ENCODE measurements at regions not wholly inside any gene's neighbourhood (a gene's known extent, or its start where the extent isn't known, plus 50 kb on each side); places are given as distances from the start of the nearest gene placed in this dataset.
"Not testable (repeated sequence)": the region's sequence is repeated elsewhere in the genome, so short reads cannot be mapped to it uniquely, and the experiment has no call there.

- no peak for DNase-seq
These were observed 341.2 kb upstream of the IRX2 start for GRCh38 chr5:3092664-3093063.

GRCh38 chr5:3092211-3092610 is 340.7 kb upstream of the IRX2 start:
- DNase-seq = no peak

DNA sequence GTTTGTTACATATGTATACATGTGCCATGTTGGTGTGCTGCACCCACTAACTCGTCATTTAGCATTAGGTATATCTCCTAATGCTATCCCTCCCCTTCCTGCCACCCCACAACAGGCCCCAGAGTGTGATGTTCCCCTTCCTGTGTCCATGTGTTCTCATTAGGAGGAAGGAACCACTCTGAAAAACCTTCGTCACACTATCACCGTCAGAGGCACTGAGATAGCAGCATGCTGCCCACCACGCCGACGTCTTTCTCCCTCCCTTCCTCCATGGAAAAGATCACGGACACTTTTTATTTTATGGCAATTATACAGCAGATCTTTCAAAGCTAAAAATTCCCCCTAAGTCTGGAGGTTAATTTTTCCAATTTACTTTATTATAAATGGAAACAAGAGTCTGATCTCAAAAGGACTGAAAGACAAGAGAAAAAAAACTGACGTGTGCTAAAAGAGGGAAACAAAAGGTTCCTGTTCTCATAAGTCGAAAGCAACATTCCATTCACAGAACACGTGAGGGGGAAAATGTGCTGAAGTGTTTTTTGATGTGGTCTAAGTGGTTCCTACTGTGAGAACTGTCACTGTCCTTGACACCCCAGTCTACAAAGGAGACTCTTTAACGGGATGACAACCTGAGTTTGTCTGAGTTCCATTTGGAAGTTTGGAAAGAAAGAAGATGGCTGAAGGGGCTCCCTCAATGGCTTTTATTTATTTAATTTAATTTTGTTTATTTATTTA is 339.7 kb upstream of the IRX2 start:
- DNase-seq = no peak

DNA sequence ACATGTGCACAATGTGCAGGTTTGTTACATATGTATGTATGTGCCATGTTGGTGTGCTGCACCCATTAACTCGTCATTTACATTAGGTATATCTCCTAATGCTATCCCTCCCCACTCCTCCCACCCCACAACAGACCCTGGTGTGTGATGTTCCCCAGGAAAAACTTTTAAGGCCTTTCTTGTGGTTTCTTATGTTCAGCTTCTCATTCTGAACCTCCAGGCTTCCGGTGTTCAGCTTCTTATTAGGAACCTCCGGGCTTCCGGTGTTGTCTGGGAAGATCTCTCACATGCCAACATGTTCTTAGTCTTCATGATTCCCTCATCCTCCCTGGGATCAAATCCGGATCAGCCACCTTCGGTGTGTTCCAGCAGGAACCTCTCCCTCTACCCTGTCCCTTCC is 338.8 kb upstream of the IRX2 start:
- DNase-seq = not testable (repeated sequence)

GRCh38 chr5:3080366-3080765 is 328.9 kb upstream of the IRX2 start:
- DNase-seq = no peak

- DNase-seq = no peak
These were observed 326.2 kb upstream of the IRX2 start for GRCh38 chr5:3077684-3078083.

- DNase-seq = no peak
These were observed 323.8 kb upstream of the IRX2 start for GRCh38 chr5:3075309-3075708.

- DNase-seq = no peak
These were observed 316.9 kb upstream of the IRX2 start for GRCh38 chr5:3068401-3068800.

DNA sequence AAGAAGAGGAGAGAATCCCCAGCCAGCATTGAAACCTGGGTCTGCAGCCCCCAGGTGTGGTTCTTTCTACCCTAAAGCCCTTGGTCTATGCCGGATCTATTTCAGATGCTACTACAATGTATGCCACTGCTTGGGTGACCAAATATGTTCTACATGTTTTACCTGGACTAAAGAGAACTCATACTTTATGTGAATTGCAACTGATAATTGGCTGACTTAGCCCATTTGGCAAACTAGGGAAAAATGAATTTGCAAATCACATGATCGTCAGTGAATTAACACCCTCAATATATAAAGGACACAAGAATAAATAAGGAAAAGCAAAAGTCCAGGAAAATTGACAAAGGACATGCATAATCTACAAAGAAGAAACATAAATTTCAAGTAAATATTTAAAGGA is 308.8 kb upstream of the IRX2 start:
- no peak for DNase-seq

DNA sequence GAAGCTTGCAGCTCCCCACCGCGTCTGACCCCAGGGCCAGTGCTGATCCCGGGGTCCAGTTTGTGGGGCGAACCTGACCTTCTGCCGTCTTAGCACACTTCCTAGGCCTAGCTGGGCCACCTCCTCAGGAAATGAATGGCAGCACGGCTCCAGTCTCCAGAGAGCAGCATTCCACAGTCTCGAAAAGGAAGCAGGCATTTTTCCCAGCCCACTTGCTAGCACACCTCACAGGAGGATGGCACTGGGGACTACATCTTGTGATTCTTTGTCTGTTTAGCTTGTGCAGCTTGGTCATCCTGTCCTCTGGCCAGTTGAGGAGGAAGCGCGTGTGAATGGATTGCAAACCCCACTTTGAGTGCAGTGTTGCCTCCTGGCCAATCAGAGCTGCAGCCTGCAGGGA is 308.0 kb upstream of the IRX2 start:
- no peak for DNase-seq

DNA sequence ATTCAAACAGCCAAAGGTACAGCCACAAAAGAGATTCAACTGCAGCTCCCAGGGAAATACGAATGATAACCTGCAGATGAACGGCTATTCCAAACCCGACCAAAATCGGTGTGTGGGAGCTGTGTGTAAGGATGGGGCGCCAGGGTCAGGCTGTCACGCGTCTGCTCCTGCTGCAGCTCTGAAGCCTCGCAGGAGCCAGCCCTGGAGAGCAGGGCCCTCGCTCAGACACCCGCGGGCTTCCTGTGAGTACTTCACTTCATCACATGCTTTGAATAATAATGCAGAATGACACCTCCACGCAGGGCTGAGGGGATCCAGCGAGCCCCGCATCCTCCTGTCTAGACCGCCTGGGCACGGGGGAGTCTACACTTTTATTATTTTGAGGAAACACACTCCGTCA is 307.5 kb upstream of the IRX2 start:
- DNase-seq = no peak

DNA sequence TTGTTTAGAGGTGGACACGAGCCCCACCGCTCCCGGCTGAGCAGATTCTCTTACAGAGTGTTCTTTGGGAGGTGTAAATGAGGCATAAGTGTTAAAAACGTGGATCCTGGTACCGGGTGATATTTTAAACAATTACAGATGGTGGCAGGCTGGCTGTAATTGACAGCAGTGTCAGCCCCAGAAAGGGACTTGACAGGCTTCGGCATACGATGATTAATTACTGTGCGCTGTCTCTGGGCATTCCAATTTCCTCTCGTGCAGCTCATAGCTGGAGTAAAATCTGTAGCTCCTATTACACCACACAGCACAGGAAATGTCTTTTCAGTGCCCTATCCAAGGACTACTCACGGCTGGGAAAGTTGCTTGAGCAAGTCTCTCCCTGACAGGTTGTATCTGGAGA is 305.4 kb upstream of the IRX2 start:
- no peak for DNase-seq

DNA sequence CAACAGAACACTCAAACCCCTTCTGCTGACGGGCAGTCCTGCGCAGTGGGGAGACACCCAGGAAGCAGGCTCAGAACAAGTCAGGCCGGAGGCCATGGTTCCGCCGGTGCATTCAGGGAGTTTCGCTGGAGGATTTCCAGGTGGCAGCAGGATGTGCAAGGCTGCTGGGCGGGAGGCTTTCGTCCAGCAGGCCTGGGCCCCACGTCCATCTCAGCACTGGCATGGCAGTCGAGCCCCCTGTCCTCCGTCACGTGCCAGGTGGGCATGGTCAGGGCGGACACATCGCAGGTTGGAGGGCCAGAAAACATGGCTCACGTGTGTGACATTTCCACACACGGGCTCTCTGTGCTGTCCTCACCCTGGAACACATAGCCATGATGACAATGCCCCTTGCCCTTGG is 299.9 kb upstream of the IRX2 start:
- DNase-seq = no peak

- no peak for DNase-seq
These were observed 299.4 kb upstream of the IRX2 start for GRCh38 chr5:3050863-3051262.

GRCh38 chr5:3049261-3049660 is 297.8 kb upstream of the IRX2 start:
- DNase-seq = no peak

GRCh38 chr5:3047212-3047774 is 295.8 kb upstream of the IRX2 start:
- no peak for DNase-seq

GRCh38 chr5:3043600-3043999 is 292.1 kb upstream of the IRX2 start:
- no peak for DNase-seq

DNA sequence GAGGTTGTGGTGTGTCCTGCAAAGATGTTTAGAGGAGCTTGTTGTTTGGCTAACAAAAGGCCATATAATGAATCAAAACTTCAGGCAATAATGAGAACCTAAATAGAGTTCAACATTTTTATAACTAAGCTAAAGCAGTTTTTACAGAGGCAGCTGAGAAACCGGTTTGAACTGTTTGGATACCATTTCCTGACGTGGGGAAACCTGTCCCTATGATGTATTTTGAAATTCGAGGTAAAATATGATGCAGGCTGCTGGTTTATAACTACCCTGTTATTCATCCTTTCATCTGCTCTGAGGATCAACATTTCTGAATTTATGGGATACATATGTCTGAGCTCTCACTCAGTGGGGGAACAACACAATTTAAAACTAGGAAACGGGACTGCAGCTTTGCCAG is 289.5 kb upstream of the IRX2 start:
- no peak for DNase-seq

DNA sequence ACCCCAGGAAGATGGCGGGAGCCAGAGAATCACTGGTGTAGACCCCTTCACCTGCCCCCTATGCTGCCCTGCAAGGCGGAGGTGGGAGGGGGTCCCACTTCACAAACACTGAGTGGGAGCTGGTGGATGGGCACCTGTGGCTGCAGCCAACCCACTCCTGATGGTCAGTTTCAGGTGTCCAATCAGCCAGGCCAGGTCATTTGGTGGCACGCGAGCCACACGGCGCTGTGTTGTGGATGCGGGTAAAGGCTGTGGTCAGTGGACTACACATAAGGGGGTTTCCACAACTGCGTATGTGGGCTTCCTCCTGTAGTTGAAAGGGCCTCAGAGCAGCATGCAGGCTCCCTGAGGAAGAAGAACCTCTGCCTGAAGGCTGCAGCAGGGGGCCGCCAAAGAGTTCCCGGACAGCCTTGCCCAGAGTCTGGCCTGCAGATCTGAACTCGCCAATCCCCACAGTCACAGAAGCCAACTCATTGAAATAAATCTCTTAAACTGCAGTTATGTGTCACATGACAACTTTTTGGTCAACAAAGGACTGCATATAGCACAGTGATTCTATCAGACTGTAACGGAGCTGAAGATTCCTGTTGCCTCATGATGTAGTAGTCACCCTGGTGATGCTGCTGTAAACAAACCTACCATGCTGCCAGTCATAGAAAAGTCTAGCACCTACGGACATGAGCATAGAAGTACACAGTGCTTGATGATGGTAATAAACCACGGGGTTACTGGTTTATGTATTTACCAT is 284.7 kb upstream of the IRX2 start:
- no peak for DNase-seq

GRCh38 chr5:3035452-3035851 is 284.0 kb upstream of the IRX2 start:
- DNase-seq = no peak

- DNase-seq = no peak
These were observed 283.4 kb upstream of the IRX2 start for GRCh38 chr5:3034881-3035280.

DNA sequence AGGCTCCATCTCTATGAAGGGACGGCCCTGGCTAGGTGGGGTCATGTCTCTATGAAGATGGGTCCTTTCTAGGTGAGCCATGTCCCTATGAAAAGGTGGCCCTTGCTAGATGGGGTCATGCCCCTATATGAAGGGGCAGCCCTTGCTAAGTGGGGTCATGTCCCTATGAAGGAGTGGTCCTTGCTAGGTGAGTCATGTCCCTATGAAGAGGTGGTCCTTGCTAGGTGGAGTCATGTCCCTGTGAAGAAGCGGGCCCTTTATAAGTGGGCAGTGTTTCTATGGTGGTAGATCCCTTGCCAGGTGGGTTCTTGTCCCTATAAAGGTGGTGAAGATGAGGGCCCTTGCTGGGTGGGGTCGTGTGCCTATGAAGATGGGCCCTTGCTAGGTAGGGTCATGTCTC is 283.0 kb upstream of the IRX2 start:
- no peak for DNase-seq

- DNase-seq = no peak
These were observed 281.7 kb upstream of the IRX2 start for GRCh38 chr5:3033033-3033755.

- no peak for DNase-seq
These were observed 281.0 kb upstream of the IRX2 start for GRCh38 chr5:3032513-3032912.

Data from T-helper 2 cell (primary cell).